IMR-90 (cell line): ENCODE measurements at regions not wholly inside any gene's neighbourhood (a gene's known extent, or its start where the extent isn't known, plus 50 kb on each side); places are given as distances from the start of the nearest gene placed in this dataset.

Experiments used
- ATAC-seq: fragments of 200-7000 bp; cut with Tn5 transposase; 2 replicates; pipeline ENCODE4 v1.9.1; 2020; ENCODE audit warnings: low read depth, mild to moderate bottlenecking, moderate library complexity
- BruUV-seq: library from RNA; stranded (reverse); fragments of 400-500 nt; replicated peaks from 2 replicates; lab custom pipeline; 2021; lab: Mats Ljungman, UMichigan
- CTCF ChIA-PET: fragments of 300-600 bp; formaldehyde crosslinking; extraction: SDS; loops from one replicate; lab custom pipeline; 2021; ENCODE audit warnings: antibody characterized with exemption; lab: Yijun Ruan, JAX
- POLR2A ChIA-PET: fragments of 300-600 bp; sonication (Branson Sonifier 250); formaldehyde crosslinking; loops from one replicate; lab custom pipeline; 2022; ENCODE audit warnings: antibody characterized with exemption; ENCODE audit not compliant: unreplicated experiment; lab: Charles Lee
- DNase-seq: peaks from one replicate; pipeline ENCODE4 v3.0.0; 2013
- H2AFZ ChIP-seq: replicated peaks from 2 replicates; pipeline ENCODE3; 2013; ENCODE audit warnings: low read length, mild to moderate bottlenecking; ENCODE audit not compliant: poor library complexity
- H2AK5ac ChIP-seq: 2 replicates; pipeline ENCODE4 v1.6.1; 2013; ENCODE audit warnings: low read depth, low read length, inconsistent platforms
- H2AK9ac ChIP-seq: replicated peaks from 2 replicates; pipeline ENCODE3; 2013; ENCODE audit warnings: mild to moderate bottlenecking, low read depth, low read length, moderate library complexity; ENCODE audit not compliant: poor library complexity
- H2BK120ac ChIP-seq: 2 replicates; pipeline ENCODE4 v1.6.1; 2013; ENCODE audit warnings: low read depth, low read length, inconsistent platforms
- H2BK15ac ChIP-seq: 3 replicates; pipeline ENCODE4 v1.6.1; 2013; ENCODE audit warnings: low read depth, low read length, inconsistent platforms
- H2BK20ac ChIP-seq: 2 replicates; pipeline ENCODE4 v1.6.1; 2013; ENCODE audit warnings: low read depth, mild to moderate bottlenecking, inconsistent platforms, low read length, moderate library complexity
- H2BK5ac ChIP-seq: 2 replicates; pipeline ENCODE4 v1.6.1; 2013; ENCODE audit warnings: mild to moderate bottlenecking, low read depth, low read length, inconsistent platforms; ENCODE audit not compliant: poor library complexity, severe bottlenecking
- H3K14ac ChIP-seq: replicated peaks from 2 replicates; pipeline ENCODE4 v1.6.1; 2013; ENCODE audit warnings: low read depth, low read length, inconsistent platforms
- H3K18ac ChIP-seq: 2 replicates; pipeline ENCODE4 v1.6.1; 2013; ENCODE audit warnings: low read depth, low read length, control low read depth
- H3K23ac ChIP-seq: 2 replicates; pipeline ENCODE4 v1.6.1; 2013; ENCODE audit warnings: low read depth, low read length, inconsistent platforms
- H3K27ac ChIP-seq: 2 replicates; pipeline ENCODE4 v1.5.1; 2013; ENCODE audit warnings: mild to moderate bottlenecking, control low read depth, low read length; ENCODE audit not compliant: insufficient read depth
- H3K27me3 ChIP-seq: 2 replicates; pipeline ENCODE4 v1.6.1; 2013; ENCODE audit warnings: low read length; ENCODE audit not compliant: control insufficient read depth, insufficient read depth
- H3K36me3 ChIP-seq: 2 replicates; pipeline ENCODE4 v1.6.1; 2013; ENCODE audit warnings: low read length, mixed read lengths; ENCODE audit not compliant: control insufficient read depth, insufficient read depth
- H3K4ac ChIP-seq: 2 replicates; pipeline ENCODE4 v1.6.1; 2013; ENCODE audit warnings: low read depth, low read length, inconsistent platforms
- H3K4me1 ChIP-seq: 2 replicates; pipeline ENCODE4 v1.6.1; 2013; ENCODE audit warnings: low read length, mixed read lengths; ENCODE audit not compliant: control insufficient read depth, insufficient read depth
- H3K4me2 ChIP-seq: 2 replicates; pipeline ENCODE4 v1.6.1; 2013; ENCODE audit warnings: low read depth, mild to moderate bottlenecking, control low read depth, low read length, moderate library complexity
- H3K4me3 ChIP-seq: 2 replicates; pipeline ENCODE4 v1.5.1; 2013; ENCODE audit warnings: low read depth, mild to moderate bottlenecking, control low read depth, low read length, moderate library complexity; ENCODE audit not compliant: insufficient read depth
- H3K56ac ChIP-seq: 2 replicates; pipeline ENCODE4 v1.6.1; 2013; ENCODE audit warnings: low read length, inconsistent platforms; ENCODE audit not compliant: insufficient read depth; ENCODE audit errors: extremely low read depth
- H3K79me1 ChIP-seq, 2 experiments: 2 replicates each; pipeline ENCODE4 v1.6.1; 2013; ENCODE audit warnings: low read length in 2 of 2, inconsistent platforms in 1 of 2, low read depth in 1 of 2
- H3K9ac ChIP-seq: 2 replicates; pipeline ENCODE4 v1.6.1; 2013; ENCODE audit warnings: low read depth, low read length, control low read depth
- H3K9me1 ChIP-seq: 2 replicates; pipeline ENCODE4 v1.6.1; 2013; ENCODE audit warnings: low read length, inconsistent platforms; ENCODE audit not compliant: insufficient read depth
- H3K9me3 ChIP-seq: 2 replicates; pipeline ENCODE4 v1.6.1; 2013; ENCODE audit warnings: low read length; ENCODE audit not compliant: control insufficient read depth, insufficient read depth
- H4K20me1 ChIP-seq: 2 replicates; pipeline ENCODE4 v1.6.1; 2013; ENCODE audit warnings: low read length, inconsistent platforms; ENCODE audit not compliant: insufficient read depth
- H4K5ac ChIP-seq: 2 replicates; pipeline ENCODE4 v1.6.1; 2013; ENCODE audit warnings: mild to moderate bottlenecking, low read depth, low read length, control low read depth
- H4K8ac ChIP-seq, 2 experiments: 2 replicates each; pipeline ENCODE4 v1.6.1; 2013; ENCODE audit warnings: low read depth in 2 of 2, low read length in 2 of 2, control low read depth in 1 of 2, inconsistent platforms in 1 of 2
- H4K91ac ChIP-seq: 2 replicates; pipeline ENCODE4 v1.6.1; 2013; ENCODE audit warnings: low read depth, low read length, inconsistent platforms; ENCODE audit not compliant: insufficient read depth
- BHLHE40 ChIP-seq: fragments of 150-350 bp; IDR thresholded peaks from 2 replicates; pipeline ENCODE4 v1.6.1; 2016; ENCODE audit warnings: mild to moderate bottlenecking, low read depth, low read length
- MAZ ChIP-seq: IDR thresholded peaks from 2 replicates; pipeline ENCODE4 v1.6.1; 2012; ENCODE audit warnings: low read depth, mild to moderate bottlenecking, low read length, improper control_type of control experiment, moderate library complexity, borderline replicate concordance
- MXI1 ChIP-seq: IDR thresholded peaks from 2 replicates; pipeline ENCODE4 v1.6.1; 2012; ENCODE audit warnings: low read depth, mild to moderate bottlenecking, low read length, moderate library complexity, borderline replicate concordance
- NFE2L2 ChIP-seq: fragments of 150-350 bp; IDR thresholded peaks from 2 replicates; pipeline ENCODE4 v1.6.1; 2016; ENCODE audit warnings: low read depth, mild to moderate bottlenecking, low read length
- POLR2A ChIP-seq: IDR thresholded peaks from 2 replicates; pipeline ENCODE4 v1.6.1; 2012; ENCODE audit warnings: mild to moderate bottlenecking, low read depth, low read length
- RAD21 ChIP-seq: IDR thresholded peaks from 2 replicates; pipeline ENCODE4 v1.6.1; 2012; ENCODE audit warnings: low read length, improper control_type of control experiment
- RCOR1 ChIP-seq: IDR thresholded peaks from 2 replicates; pipeline ENCODE4 v1.6.1; 2012; ENCODE audit warnings: mild to moderate bottlenecking, low read length, improper control_type of control experiment; ENCODE audit not compliant: insufficient replicate concordance
- RFX5 ChIP-seq: IDR thresholded peaks from 2 replicates; pipeline ENCODE4 v1.8.0; 2012; ENCODE audit warnings: low read depth, mild to moderate bottlenecking, low read length, moderate library complexity
- USF2 ChIP-seq: fragments of 150-350 bp; IDR thresholded peaks from 2 replicates; pipeline ENCODE4 v1.6.1; 2017; ENCODE audit warnings: mild to moderate bottlenecking, antibody characterized with exemption, low read length, low read depth
- WGBS, 2 experiments: methylation state at CpG; one replicate each; pipeline versions ENCODE4 v1.1.5 to v1.1.7; 2013; ENCODE audit warnings: missing lambda C conversion rate in 2 of 2; ENCODE audit not compliant: insufficient read length in 1 of 2; ENCODE audit errors: extremely low coverage in 2 of 2; 5-methylcytosine and 5-hydroxymethylcytosine counted together
- dilution Hi-C: fragments of 300-500 bp; cut with HindIII; formaldehyde crosslinking; loops from one replicate; pipeline ENCODE4 v1.14.3; 2018; ENCODE audit warnings: low sequenced_read_pairs; ENCODE audit not compliant: unreplicated experiment
- in situ Hi-C: fragments of 300-500 bp; cut with MboI; formaldehyde crosslinking; loops from 3 replicates; pipeline ENCODE4 v1.14.3; 2019; ENCODE audit warnings: low sequenced_read_pairs, inconsistent platforms, mixed read lengths
- intact Hi-C: fragments of 100-400 bp; cut with micrococcal nuclease; formaldehyde crosslinking; loops from 2 replicates; pipeline ENCODE4 v1.10.0; 2022

GRCh38 chr20:12161734-12162133, 244.0 kb downstream of the BTBD3 start:
- POLR2A ChIA-PET: no interaction called here
- H3K4me1 ChIP-seq: peaks cover 4% of the 10 kb centered on the region; the same call in 1 of the 2 replicates
- H3K56ac ChIP-seq: no peak overlapping the region
- no peak overlapping the region for H2AFZ ChIP-seq
- no peak overlapping the region for H2AK5ac ChIP-seq
- intact Hi-C loops (no loop called here), dilution Hi-C loops (no loop called here), in situ Hi-C loops (no loop called here)
- H3K27me3 ChIP-seq: no peaks in the 10 kb centered on the region
- no peak overlapping the region for H2BK5ac ChIP-seq
- H3K9me3 ChIP-seq: no peaks in the 10 kb centered on the region
- no peaks in the 10 kb centered on the region for H4K20me1 ChIP-seq
- TF ChIP-seq RFX5 (no peak), MAZ (no peak), MXI1 (no peak), RAD21 (no peak), RCOR1 (no peak), NFE2L2 (no peak), USF2 (no peak), POLR2A (no peak), BHLHE40 (no peak)
- no peak overlapping the region for H3K4ac ChIP-seq
- H2AK9ac ChIP-seq: no peak overlapping the region
- H3K23ac ChIP-seq: no peak overlapping the region
- H3K4me2 ChIP-seq: no peak overlapping the region
- no peak overlapping the region for H2BK20ac ChIP-seq
- no peaks in the 10 kb centered on the region for H3K36me3 ChIP-seq
- ATAC-seq (no peak), DNase-seq (no peak)
- H3K79me1 ChIP-seq: no peaks in the 10 kb centered on the region
- no peak overlapping the region for H2BK15ac ChIP-seq
- H3K9me1 ChIP-seq: peaks cover 4% of the 10 kb centered on the region; the same call in 1 of the 2 replicates
- H4K8ac ChIP-seq: no peak overlapping the region
- no TSS peak for BruUV-seq
- WGBS, 2 experiments: no CpG with 5 or more reads among the region's 2 CpGs
- no peak overlapping the region for H3K27ac ChIP-seq
- CTCF ChIA-PET: no interaction called here
- no peak overlapping the region for H2BK120ac ChIP-seq
- H4K5ac ChIP-seq: no peak overlapping the region
- H3K9ac ChIP-seq: no peak overlapping the region
- H3K18ac ChIP-seq: no peak overlapping the region
- H4K91ac ChIP-seq: no peak overlapping the region
- no peak overlapping the region for H3K4me3 ChIP-seq
- no peak overlapping the region for H3K14ac ChIP-seq
